ENCODE measurements at regions not wholly inside any gene's neighbourhood (a gene's known extent, or its start where the extent isn't known, plus 50 kb on each side); places are given as distances from the start of the nearest gene placed in this dataset.

DNA sequence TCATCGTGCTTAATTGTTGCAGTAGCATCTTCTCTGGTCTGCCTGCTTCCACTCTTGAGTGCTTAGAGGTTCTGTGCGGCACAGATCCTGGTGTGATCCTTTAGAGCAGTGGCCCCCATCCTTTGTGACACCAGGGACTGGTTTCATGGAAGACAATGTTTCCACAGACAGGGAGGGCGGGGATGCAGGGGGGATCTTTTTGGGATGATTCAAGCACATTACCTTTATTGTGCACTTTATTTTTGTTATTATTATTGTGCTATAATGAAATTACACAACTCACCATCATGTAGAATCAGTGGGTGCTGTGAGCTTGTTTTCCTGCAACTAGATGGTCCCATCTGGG is 76.8 kb upstream of the SHANK2 start:
- TF ChIP-seq EZH2 (IDR thresholded peaks at IDR 0.05; ENCODE audit: borderline replicate concordance, insufficient read depth, low read length, poor library complexity, severe bottlenecking): no peak
- no peak for TF ChIP-seq EP300 (conservative IDR thresholded peaks at IDR 0.05; ENCODE audit: poor library complexity, severe bottlenecking)
- TF ChIP-seq, protein P1, sequence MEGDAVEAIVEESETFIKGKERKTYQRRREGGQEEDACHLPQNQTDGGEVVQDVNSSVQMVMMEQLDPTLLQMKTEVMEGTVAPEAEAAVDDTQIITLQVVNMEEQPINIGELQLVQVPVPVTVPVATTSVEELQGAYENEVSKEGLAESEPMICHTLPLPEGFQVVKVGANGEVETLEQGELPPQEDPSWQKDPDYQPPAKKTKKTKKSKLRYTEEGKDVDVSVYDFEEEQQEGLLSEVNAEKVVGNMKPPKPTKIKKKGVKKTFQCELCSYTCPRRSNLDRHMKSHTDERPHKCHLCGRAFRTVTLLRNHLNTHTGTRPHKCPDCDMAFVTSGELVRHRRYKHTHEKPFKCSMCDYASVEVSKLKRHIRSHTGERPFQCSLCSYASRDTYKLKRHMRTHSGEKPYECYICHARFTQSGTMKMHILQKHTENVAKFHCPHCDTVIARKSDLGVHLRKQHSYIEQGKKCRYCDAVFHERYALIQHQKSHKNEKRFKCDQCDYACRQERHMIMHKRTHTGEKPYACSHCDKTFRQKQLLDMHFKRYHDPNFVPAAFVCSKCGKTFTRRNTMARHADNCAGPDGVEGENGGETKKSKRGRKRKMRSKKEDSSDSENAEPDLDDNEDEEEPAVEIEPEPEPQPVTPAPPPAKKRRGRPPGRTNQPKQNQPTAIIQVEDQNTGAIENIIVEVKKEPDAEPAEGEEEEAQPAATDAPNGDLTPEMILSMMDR (IDR thresholded peaks at IDR 0.05; ENCODE audit: poor library complexity, severe bottlenecking): no peak
- TF ChIP-seq, protein P2, sequence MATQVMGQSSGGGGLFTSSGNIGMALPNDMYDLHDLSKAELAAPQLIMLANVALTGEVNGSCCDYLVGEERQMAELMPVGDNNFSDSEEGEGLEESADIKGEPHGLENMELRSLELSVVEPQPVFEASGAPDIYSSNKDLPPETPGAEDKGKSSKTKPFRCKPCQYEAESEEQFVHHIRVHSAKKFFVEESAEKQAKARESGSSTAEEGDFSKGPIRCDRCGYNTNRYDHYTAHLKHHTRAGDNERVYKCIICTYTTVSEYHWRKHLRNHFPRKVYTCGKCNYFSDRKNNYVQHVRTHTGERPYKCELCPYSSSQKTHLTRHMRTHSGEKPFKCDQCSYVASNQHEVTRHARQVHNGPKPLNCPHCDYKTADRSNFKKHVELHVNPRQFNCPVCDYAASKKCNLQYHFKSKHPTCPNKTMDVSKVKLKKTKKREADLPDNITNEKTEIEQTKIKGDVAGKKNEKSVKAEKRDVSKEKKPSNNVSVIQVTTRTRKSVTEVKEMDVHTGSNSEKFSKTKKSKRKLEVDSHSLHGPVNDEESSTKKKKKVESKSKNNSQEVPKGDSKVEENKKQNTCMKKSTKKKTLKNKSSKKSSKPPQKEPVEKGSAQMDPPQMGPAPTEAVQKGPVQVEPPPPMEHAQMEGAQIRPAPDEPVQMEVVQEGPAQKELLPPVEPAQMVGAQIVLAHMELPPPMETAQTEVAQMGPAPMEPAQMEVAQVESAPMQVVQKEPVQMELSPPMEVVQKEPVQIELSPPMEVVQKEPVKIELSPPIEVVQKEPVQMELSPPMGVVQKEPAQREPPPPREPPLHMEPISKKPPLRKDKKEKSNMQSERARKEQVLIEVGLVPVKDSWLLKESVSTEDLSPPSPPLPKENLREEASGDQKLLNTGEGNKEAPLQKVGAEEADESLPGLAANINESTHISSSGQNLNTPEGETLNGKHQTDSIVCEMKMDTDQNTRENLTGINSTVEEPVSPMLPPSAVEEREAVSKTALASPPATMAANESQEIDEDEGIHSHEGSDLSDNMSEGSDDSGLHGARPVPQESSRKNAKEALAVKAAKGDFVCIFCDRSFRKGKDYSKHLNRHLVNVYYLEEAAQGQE (IDR thresholded peaks at IDR 0.05; ENCODE audit: borderline replicate concordance): no peak
- TF ChIP-seq SMC3 (conservative IDR thresholded peaks at IDR 0.05; ENCODE audit: poor library complexity): no peak
